ENCODE measurements at regions not wholly inside any gene's neighbourhood (a gene's known extent, or its start where the extent isn't known, plus 50 kb on each side); places are given as distances from the start of the nearest gene placed in this dataset.

GRCh38 chr3:124397088-124397487 is 333.2 kb upstream of the UMPS start:
- no peak for DNase-seq (ENCODE audit: low read depth in 2 of 3, low spot score in 2 of 3)

- no peak for DNase-seq (ENCODE audit: low read depth in 2 of 3, low spot score in 2 of 3)
These were observed 331.7 kb upstream of the UMPS start for GRCh38 chr3:124398594-124398993.

- no peak for DNase-seq (ENCODE audit: low read depth in 2 of 3, low spot score in 2 of 3)
These were observed 328.4 kb upstream of the UMPS start for GRCh38 chr3:124401843-124402242.

- no peak for DNase-seq (ENCODE audit: low read depth in 2 of 3, low spot score in 2 of 3)
These were observed 327.5 kb upstream of the UMPS start for GRCh38 chr3:124402791-124403190.

- no peak for DNase-seq (ENCODE audit: low read depth in 2 of 3, low spot score in 2 of 3)
These were observed 325.6 kb upstream of the UMPS start for GRCh38 chr3:124404621-124405020.

GRCh38 chr3:124407260-124407659 is 323.0 kb upstream of the UMPS start:
- no peak for DNase-seq (ENCODE audit: low read depth in 2 of 3, low spot score in 2 of 3)

GRCh38 chr3:124409650-124410275 is 320.5 kb upstream of the UMPS start:
- DNase-seq (ENCODE audit: low read depth in 2 of 3, low spot score in 2 of 3): no peak

GRCh38 chr3:124410471-124410870 is 319.8 kb upstream of the UMPS start:
- no peak for DNase-seq (ENCODE audit: low read depth in 2 of 3, low spot score in 2 of 3)

GRCh38 chr3:124411728-124412127 is 318.5 kb upstream of the UMPS start:
- DNase-seq (ENCODE audit: low read depth in 2 of 3, low spot score in 2 of 3): no peak

- no peak for DNase-seq (ENCODE audit: low read depth in 2 of 3, low spot score in 2 of 3)
These were observed 317.6 kb upstream of the UMPS start for GRCh38 chr3:124412644-124413043.

- no peak for DNase-seq (ENCODE audit: low read depth in 2 of 3, low spot score in 2 of 3)
These were observed 316.9 kb upstream of the UMPS start for GRCh38 chr3:124413393-124413792.

- no peak for DNase-seq (ENCODE audit: low read depth in 2 of 3, low spot score in 2 of 3)
These were observed 316.2 kb upstream of the UMPS start for GRCh38 chr3:124413989-124414598.

GRCh38 chr3:124415446-124415960 is 314.7 kb upstream of the UMPS start:
- no peak for DNase-seq (ENCODE audit: low read depth in 2 of 3, low spot score in 2 of 3)

GRCh38 chr3:124419303-124419702 is 310.9 kb upstream of the UMPS start:
- no peak for DNase-seq (ENCODE audit: low read depth in 2 of 3, low spot score in 2 of 3)

GRCh38 chr3:124420392-124420791 is 309.9 kb upstream of the UMPS start:
- no peak for DNase-seq (ENCODE audit: low read depth in 2 of 3, low spot score in 2 of 3)

- DNase-seq (ENCODE audit: low read depth in 2 of 3, low spot score in 2 of 3): no peak
These were observed 307.4 kb upstream of the UMPS start for GRCh38 chr3:124422805-124423204.

- no peak for DNase-seq (ENCODE audit: low read depth in 2 of 3, low spot score in 2 of 3)
These were observed 305.9 kb upstream of the UMPS start for GRCh38 chr3:124424396-124424795.

GRCh38 chr3:124425972-124426371 is 304.3 kb upstream of the UMPS start:
- DNase-seq (ENCODE audit: low read depth in 2 of 3, low spot score in 2 of 3): no peak

GRCh38 chr3:124428372-124429128 is 301.7 kb upstream of the UMPS start:
- DNase-seq (ENCODE audit: low read depth in 2 of 3, low spot score in 2 of 3): no peak

GRCh38 chr3:124429129-124429815 is 301.0 kb upstream of the UMPS start:
- DNase-seq (ENCODE audit: low read depth in 2 of 3, low spot score in 2 of 3): no peak

GRCh38 chr3:124431331-124431994 is 298.8 kb upstream of the UMPS start:
- DNase-seq (ENCODE audit: low read depth in 2 of 3, low spot score in 2 of 3): no peak

All from activated CD8-positive, alpha-beta memory T cell treated with anti-CD3 and anti-CD28 coated beads for 48 hours (primary cell).